ENCODE measurements at regions not wholly inside any gene's neighbourhood (a gene's known extent, or its start where the extent isn't known, plus 50 kb on each side); places are given as distances from the start of the nearest gene placed in this dataset.

DNA sequence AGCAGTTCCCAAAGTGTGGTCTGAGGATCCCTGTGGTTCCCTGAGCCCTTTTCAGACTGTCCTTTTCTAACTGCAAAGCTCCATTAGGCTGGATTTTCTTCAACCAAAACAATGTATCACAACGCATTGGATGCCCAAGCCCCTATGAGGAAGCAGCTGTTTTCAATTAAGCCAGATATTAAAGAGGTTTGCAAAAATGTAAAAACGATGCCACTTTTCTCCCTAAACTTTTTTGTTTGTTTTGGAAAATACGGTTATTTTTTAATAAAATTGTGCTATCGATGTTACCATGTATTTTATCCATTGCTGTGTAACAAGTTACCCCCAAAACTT, 170.4 kb upstream of the BCOR start:
- TF ChIP-seq, protein P1, sequence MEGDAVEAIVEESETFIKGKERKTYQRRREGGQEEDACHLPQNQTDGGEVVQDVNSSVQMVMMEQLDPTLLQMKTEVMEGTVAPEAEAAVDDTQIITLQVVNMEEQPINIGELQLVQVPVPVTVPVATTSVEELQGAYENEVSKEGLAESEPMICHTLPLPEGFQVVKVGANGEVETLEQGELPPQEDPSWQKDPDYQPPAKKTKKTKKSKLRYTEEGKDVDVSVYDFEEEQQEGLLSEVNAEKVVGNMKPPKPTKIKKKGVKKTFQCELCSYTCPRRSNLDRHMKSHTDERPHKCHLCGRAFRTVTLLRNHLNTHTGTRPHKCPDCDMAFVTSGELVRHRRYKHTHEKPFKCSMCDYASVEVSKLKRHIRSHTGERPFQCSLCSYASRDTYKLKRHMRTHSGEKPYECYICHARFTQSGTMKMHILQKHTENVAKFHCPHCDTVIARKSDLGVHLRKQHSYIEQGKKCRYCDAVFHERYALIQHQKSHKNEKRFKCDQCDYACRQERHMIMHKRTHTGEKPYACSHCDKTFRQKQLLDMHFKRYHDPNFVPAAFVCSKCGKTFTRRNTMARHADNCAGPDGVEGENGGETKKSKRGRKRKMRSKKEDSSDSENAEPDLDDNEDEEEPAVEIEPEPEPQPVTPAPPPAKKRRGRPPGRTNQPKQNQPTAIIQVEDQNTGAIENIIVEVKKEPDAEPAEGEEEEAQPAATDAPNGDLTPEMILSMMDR (IDR thresholded peaks at IDR 0.05; ENCODE audit: insufficient read depth, low read length, poor library complexity, severe bottlenecking): no peak
- H3K36me3 ChIP-seq (ENCODE audit: control insufficient read depth, insufficient read depth, low read length): no peaks in the 10 kb centered on the region
- peaks cover 3% of the 10 kb centered on the region for H3K27me3 ChIP-seq (ENCODE audit: control insufficient read depth, insufficient read depth, low read length)
- no peak overlapping the region for H3K4me3 ChIP-seq (ENCODE audit: low read depth, low read length)
- DNase-seq (ENCODE audit: low read depth): no peak

DNA sequence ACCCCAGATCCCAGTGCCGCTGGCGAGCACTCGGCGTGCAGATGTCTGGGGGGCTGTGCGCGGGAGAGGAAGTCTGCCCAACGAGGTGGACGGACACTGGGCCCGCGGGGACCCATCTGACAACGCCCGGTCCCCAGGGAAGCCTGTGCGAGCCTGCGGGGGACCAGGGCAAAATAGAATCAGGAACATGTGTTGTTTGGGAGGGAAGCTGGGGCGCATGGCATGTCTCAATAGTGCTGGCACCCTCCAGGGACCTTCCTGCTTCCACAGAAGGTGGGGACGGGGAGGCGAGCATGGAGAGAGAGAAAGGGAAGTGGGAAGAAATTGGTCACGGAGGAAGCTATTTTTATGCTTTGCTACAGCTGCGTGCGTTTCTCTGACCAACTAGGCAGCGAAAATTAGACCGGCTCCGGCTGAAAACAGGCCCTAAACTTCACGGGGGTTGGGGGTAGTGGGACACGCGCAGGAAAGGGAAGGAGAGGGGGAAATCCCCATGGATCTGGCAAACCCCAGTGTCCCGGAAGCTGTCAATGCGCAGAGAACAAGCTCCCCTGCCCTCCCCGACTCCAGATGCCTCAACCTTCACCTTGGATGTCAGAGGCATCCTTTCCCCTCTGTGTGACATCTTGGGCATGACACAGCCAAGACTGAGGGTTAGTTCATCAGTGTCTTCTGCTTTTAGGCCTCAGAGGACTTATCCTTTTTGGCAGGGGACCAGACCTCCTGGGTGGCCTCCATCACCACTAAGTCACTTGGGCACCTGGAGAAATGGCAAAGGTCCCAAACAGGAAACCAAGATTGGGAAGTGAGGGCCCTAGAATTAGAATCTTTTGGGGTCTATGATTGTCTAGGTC, 169.8 kb upstream of the BCOR start:
- Histone ChIP-seq H3K4me3 (ENCODE audit: low read depth, low read length) (peak overlapping the region; percentile 19), H3K36me3 (ENCODE audit: control insufficient read depth, insufficient read depth, low read length) (no peaks in the 10 kb centered on the region), H3K27me3 (ENCODE audit: control insufficient read depth, insufficient read depth, low read length) (peaks cover 3% of the 10 kb centered on the region)
- TF ChIP-seq, protein P1 (IDR thresholded peaks at IDR 0.05; ENCODE audit: insufficient read depth, low read length, poor library complexity, severe bottlenecking): no peak
- no peak for DNase-seq (ENCODE audit: low read depth)

DNA sequence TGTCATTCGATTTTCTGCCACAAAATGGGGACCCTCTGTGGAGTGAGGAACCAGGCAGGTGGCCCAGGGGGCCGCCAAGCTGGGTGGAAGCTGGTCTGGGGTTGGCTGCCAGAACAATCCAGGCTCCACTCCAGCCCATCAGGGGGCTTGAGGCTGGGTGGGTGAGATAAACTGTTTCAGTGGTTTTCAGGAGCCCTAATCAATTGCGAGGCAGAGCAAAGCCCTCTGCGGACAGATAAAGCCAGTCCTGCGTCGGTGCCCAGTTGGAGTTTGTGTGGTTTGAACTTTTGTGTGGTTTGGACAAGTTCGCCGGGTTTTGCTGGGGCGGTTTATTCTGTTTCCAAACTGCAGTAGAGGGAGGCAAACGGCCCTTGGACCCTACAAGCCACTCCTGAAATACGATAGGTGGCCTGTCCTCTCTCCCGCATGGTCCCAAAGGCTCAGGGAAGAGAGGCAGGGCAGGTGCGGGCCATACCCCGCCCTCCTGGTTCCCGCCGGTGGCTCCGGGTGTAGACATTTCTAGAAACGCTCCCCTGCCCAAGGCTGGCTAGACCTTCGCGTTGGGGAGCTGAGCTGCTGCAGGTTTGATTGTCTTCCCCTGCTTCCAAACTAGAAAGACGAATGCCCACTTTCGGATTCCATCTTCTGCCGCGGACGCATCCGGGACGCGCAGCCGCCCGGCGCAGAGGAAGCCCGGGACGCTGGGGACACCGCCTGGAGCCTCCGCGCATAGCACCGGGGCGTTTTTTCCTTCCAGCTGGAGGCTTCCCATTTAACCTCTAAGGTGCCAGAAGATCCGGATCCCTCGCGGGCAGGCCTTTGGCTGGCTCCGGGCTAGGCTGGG, 169.0 kb upstream of the BCOR start:
- Histone ChIP-seq H3K27me3 (ENCODE audit: control insufficient read depth, insufficient read depth, low read length) (peaks cover 3% of the 10 kb centered on the region), H3K36me3 (ENCODE audit: control insufficient read depth, insufficient read depth, low read length) (no peaks in the 10 kb centered on the region), H3K4me3 (ENCODE audit: low read depth, low read length) (peak overlapping the region; percentile 23)
- TF ChIP-seq, protein P1 (IDR thresholded peaks at IDR 0.05; ENCODE audit: insufficient read depth, low read length, poor library complexity, severe bottlenecking): peak; percentile 72
- no peak for DNase-seq (ENCODE audit: low read depth)

DNA sequence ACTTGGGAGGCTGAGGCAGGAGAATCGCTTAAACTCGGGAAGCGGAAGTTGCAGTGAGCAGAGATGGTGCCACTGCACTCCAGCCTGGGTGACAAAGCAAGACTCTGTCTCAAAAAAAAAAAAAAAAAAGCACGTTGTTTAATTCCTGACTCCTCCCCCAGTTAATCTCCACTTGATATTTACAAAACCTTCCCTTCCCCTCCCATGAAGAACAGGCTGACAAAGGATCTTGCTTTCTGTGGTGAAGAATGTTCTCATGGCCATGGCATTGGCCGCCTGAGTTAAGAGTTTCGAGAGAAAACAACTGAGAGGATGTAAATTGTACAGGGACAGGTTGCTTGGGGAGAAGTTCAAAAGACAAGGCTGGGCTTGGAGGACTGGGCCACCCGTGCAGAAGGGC, 168.2 kb upstream of the BCOR start:
- no peak for DNase-seq (ENCODE audit: low read depth)
- Histone ChIP-seq H3K36me3 (ENCODE audit: control insufficient read depth, insufficient read depth, low read length) (no peaks in the 10 kb centered on the region), H3K27me3 (ENCODE audit: control insufficient read depth, insufficient read depth, low read length) (peaks cover 3% of the 10 kb centered on the region), H3K4me3 (ENCODE audit: low read depth, low read length) (no peak overlapping the region)
- TF ChIP-seq, protein P1 (IDR thresholded peaks at IDR 0.05; ENCODE audit: insufficient read depth, low read length, poor library complexity, severe bottlenecking): no peak

DNA sequence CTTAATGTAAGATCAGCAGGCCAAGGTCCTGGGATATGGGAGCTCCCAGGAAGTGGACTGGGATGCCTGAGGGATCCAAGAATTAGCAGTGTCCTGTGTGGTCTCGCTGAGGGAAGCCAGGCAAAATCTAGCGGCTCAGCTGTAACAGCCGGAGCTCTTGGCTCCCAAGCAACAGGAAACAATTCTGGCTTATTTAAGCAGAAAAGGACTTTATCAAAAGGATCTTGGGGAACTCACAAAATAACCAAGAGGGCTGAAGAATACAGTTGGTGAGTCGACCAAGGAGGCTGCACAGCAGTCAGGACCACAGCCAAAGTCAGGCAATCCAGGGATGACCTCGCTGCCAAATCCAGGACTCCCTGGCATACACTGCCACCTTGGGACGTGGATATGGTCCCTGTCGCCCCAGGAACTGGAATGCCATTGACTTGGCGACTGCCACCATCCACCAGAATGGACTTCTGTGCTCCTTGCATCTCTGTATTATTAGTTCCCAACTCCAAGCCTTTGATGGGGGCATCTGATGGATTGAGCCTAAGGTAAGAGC, 165.3 kb upstream of the BCOR start:
- no peak for DNase-seq (ENCODE audit: low read depth)
- TF ChIP-seq, protein P1 (IDR thresholded peaks at IDR 0.05; ENCODE audit: insufficient read depth, low read length, poor library complexity, severe bottlenecking): no peak
- Histone ChIP-seq H3K27me3 (ENCODE audit: control insufficient read depth, insufficient read depth, low read length) (peaks cover 3% of the 10 kb centered on the region), H3K36me3 (ENCODE audit: control insufficient read depth, insufficient read depth, low read length) (no peaks in the 10 kb centered on the region), H3K4me3 (ENCODE audit: low read depth, low read length) (no peak overlapping the region)
